ENCODE measurements at regions not wholly inside any gene's neighbourhood (a gene's known extent, or its start where the extent isn't known, plus 50 kb on each side); places are given as distances from the start of the nearest gene placed in this dataset.
A peak's percentile ranks its signal among the peaks of the same experiment; 100 is the strongest.

GRCh38 chr21:43306911-43307676 is 119.8 kb downstream of the SIK1 start:
- no peak for TF ChIP-seq CTCF (IDR thresholded peaks at IDR 0.05; ENCODE audit: insufficient read depth, low read depth, low read length)
- no peak overlapping the region for H3K4me3 ChIP-seq (ENCODE audit: low read depth, low read length)
- peak; percentile 42 for DNase-seq (ENCODE audit: low read depth)

- no peak for TF ChIP-seq CTCF (IDR thresholded peaks at IDR 0.05; ENCODE audit: insufficient read depth, low read depth, low read length)
- no peak overlapping the region for H3K4me3 ChIP-seq (ENCODE audit: low read depth, low read length)
- DNase-seq (ENCODE audit: low read depth) = no peak
Measured at GRCh38 chr21:43306391-43306790, 120.5 kb downstream of the SIK1 start.

- no peak for DNase-seq (ENCODE audit: low read depth)
- TF ChIP-seq CTCF (IDR thresholded peaks at IDR 0.05; ENCODE audit: insufficient read depth, low read depth, low read length) = no peak
- no peak overlapping the region for H3K4me3 ChIP-seq (ENCODE audit: low read depth, low read length)
Measured at GRCh38 chr21:43305811-43306311, 121.1 kb downstream of the SIK1 start.

GRCh38 chr21:43305336-43305665 is 121.6 kb downstream of the SIK1 start:
- TF ChIP-seq CTCF (IDR thresholded peaks at IDR 0.05; ENCODE audit: insufficient read depth, low read depth, low read length) = no peak
- no peak for DNase-seq (ENCODE audit: low read depth)
- no peak overlapping the region for H3K4me3 ChIP-seq (ENCODE audit: low read depth, low read length)

GRCh38 chr21:43304621-43305335 is 122.2 kb downstream of the SIK1 start:
- H3K4me3 ChIP-seq (ENCODE audit: low read depth, low read length) = no peak overlapping the region
- no peak for DNase-seq (ENCODE audit: low read depth)
- no peak for TF ChIP-seq CTCF (IDR thresholded peaks at IDR 0.05; ENCODE audit: insufficient read depth, low read depth, low read length)

- no peak for DNase-seq (ENCODE audit: low read depth)
- H3K4me3 ChIP-seq (ENCODE audit: low read depth, low read length) = no peak overlapping the region
- no peak for TF ChIP-seq CTCF (IDR thresholded peaks at IDR 0.05; ENCODE audit: insufficient read depth, low read depth, low read length)
Measured at GRCh38 chr21:43304206-43304605, 122.7 kb downstream of the SIK1 start.
